NOMO-1 (cell line): ENCODE measurements at regions not wholly inside any gene's neighbourhood (a gene's known extent, or its start where the extent isn't known, plus 50 kb on each side); places are given as distances from the start of the nearest gene placed in this dataset.
A peak's percentile ranks its signal among the peaks of the same experiment; 100 is the strongest.
"Not testable (repeated sequence)": the region's sequence is repeated elsewhere in the genome, so short reads cannot be mapped to it uniquely, and the experiment has no call there.

ENCODE experiments used
- DNase-seq, 2 experiments: peaks; one replicate each; lab custom pipeline; 2025; ENCODE audit not compliant: unreplicated experiment in 2 of 2; lab: John Stamatoyannopoulos, UW

- no peak for DNase-seq
These were observed 77.3 kb downstream of the PPCDC start for GRCh38 chr15:75100679-75101078.

GRCh38 chr15:75104804-75105557, 81.6 kb downstream of the PPCDC start:
- DNase-seq, result peak; percentile 91 to 95

GRCh38 chr15:75107516-75107907, 84.1 kb downstream of the PPCDC start:
- DNase-seq, result no peak

GRCh38 chr15:75107908-75108838, 84.8 kb downstream of the PPCDC start:
- peak; percentile 91 to 93 for DNase-seq

GRCh38 chr15:75109021-75109735, 85.8 kb downstream of the PPCDC start:
- no peak for DNase-seq

- no peak for DNase-seq
These were observed 86.3 kb downstream of the PPCDC start for GRCh38 chr15:75109736-75110130.

GRCh38 chr15:75112278-75112847, 89.0 kb downstream of the PPCDC start:
- DNase-seq, result peak in 1 of 2 experiments; percentile 34

- DNase-seq, result peak; percentile 60 to 75
These were observed 88.7 kb upstream of the C15orf39 start for GRCh38 chr15:75112848-75113492.

GRCh38 chr15:75114327-75114726, 87.4 kb upstream of the C15orf39 start:
- DNase-seq, result no peak

GRCh38 chr15:75114796-75115195, 86.9 kb upstream of the C15orf39 start:
- DNase-seq, result no peak

GRCh38 chr15:75115411-75115913, 86.2 kb upstream of the C15orf39 start:
- not testable (repeated sequence) for DNase-seq

GRCh38 chr15:75116143-75116542, 85.5 kb upstream of the C15orf39 start:
- not testable (repeated sequence) for DNase-seq

- no peak for DNase-seq
These were observed 83.7 kb upstream of the C15orf39 start for GRCh38 chr15:75117993-75118392.

GRCh38 chr15:75119312-75119711, 82.4 kb upstream of the C15orf39 start:
- DNase-seq, result not testable (repeated sequence)

GRCh38 chr15:75121491-75121890, 80.2 kb upstream of the C15orf39 start:
- DNase-seq, result no peak

- no peak for DNase-seq
These were observed 78.3 kb upstream of the C15orf39 start for GRCh38 chr15:75123395-75123794.

GRCh38 chr15:75124278-75124677, 77.4 kb upstream of the C15orf39 start:
- DNase-seq, result not testable (repeated sequence)

- DNase-seq, result no peak
These were observed 75.7 kb upstream of the C15orf39 start for GRCh38 chr15:75125935-75126334.

- no peak for DNase-seq
These were observed 74.7 kb upstream of the C15orf39 start for GRCh38 chr15:75126864-75127580.
